ENCODE measurements at regions not wholly inside any gene's neighbourhood (a gene's known extent, or its start where the extent isn't known, plus 50 kb on each side); places are given as distances from the start of the nearest gene placed in this dataset.
"Not testable (repeated sequence)": the region's sequence is repeated elsewhere in the genome, so short reads cannot be mapped to it uniquely, and the experiment has no call there.

DNA sequence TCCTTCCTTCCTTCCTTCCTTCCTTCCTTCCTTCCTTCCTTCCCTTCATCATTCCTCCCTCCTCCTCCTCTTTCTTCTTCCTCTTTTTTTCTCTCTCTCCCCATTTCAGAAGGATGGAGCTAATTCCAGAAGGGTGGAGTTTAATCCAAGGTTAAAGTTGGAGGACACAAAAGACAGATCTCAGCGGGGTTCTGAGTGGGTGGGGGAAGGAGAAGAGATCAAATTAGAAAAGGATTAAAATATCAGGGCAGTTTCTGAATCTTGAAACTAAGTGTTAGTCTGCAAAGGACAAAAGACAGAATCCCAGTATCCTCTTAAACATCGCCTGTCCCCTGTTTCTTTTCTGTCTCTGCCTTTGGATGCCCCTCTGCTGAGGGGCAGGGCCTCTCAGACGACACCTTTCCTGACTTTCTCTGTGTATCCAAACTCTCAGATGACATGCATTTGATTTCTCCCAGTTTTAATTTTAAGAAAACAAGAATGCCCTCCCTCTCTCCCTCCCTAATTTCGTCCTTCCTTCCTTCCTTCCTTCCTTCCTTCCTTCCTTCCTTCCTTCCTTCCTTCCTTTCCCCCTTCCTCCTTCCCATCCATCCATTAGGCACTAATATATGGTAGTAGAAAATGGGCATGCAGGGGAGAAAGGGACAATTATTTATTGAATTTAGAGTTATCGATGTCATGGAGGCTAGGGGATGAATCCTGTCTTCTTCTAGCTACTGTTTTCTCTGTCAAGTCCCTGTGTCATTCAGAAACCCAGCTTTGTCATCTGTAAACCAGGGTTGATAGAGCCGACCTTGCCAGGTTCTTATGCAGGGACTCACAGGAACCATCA is 269.1 kb downstream of the VRK1 start:
- H3K9me3 ChIP-seq (replicated peaks) = no peaks in the 10 kb centered on the region
- H3K4me1 ChIP-seq = no peaks in the 10 kb centered on the region
- DNase-seq = no peak
- H3K27me3 ChIP-seq = no peaks in the 10 kb centered on the region
- H3K27ac ChIP-seq = no peak overlapping the region
- H3K4me3 ChIP-seq = no peak overlapping the region
- H3K36me3 ChIP-seq = no peaks in the 10 kb centered on the region

DNA sequence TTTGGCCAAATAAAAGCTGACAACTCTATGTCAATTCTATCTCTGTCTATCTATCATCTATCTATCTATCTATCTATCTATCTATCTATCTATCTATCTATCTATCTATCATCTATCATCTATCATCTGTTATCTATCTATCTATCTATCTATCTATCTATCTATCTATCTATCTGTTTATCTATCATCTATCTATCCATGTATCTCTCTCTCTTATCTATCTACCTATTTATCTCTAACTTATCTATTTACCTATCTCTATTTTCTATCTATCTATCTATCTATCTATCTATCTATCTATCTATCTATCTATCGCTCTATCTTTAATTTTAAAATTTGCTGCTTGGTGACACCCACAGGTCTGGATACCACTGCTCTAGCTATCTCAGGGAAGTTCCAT is 271.1 kb downstream of the VRK1 start:
- H3K4me1 ChIP-seq, H3K27ac ChIP-seq: not testable (repeated sequence)

DNA sequence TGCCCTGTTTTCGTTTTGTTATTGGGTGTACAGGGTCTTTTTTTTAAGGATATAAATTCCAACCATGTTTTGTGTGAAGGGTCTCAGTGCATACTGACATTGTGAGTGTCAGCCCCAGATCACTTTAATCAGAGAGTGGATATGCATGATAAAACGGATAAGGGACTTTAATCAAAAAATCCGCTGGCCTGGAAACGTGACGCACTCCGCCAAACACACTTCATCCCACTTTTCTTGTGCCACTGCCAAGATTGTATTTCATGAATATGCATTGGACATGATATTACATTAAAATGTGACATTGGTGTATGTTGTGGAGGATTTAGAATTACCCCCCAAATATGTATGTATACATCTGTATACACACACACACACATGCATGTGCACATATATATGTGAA is 273.1 kb downstream of the VRK1 start:
- DNase-seq = no peak
- Histone ChIP-seq H3K4me1 (no peaks in the 10 kb centered on the region), H3K27me3 (no peaks in the 10 kb centered on the region), H3K27ac (no peak overlapping the region), H3K4me3 (no peak overlapping the region), H3K9me3 (replicated peaks) (no peaks in the 10 kb centered on the region), H3K36me3 (no peaks in the 10 kb centered on the region)

More for the DNA sequence above, 271.1 kb downstream of the VRK1 start:
- H3K36me3 ChIP-seq; H3K4me3 ChIP-seq; H3K9me3 ChIP-seq (replicated peaks); H3K27me3 ChIP-seq; DNase-seq: not testable (repeated sequence)

DNA sequence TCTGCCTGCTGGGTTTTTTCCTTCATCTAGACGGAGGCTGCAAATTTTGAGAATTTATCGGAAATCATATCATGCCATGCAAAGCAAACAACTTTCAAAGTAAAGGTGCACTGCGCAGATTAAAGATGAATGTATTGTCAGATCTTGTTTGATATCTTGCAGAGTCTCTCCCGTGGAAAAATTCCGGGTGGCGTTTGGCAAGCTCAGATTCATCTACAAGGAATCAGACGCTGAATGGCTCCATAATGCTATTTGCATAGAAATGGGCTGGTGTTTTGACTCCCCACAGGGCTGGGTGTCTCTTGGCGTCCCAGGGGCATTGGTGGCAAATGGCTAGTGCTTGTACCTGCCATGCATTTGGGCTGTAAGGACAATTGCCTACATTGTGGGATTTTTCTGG is 274.0 kb downstream of the VRK1 start:
- H3K9me3 ChIP-seq (replicated peaks) = no peaks in the 10 kb centered on the region

DNA sequence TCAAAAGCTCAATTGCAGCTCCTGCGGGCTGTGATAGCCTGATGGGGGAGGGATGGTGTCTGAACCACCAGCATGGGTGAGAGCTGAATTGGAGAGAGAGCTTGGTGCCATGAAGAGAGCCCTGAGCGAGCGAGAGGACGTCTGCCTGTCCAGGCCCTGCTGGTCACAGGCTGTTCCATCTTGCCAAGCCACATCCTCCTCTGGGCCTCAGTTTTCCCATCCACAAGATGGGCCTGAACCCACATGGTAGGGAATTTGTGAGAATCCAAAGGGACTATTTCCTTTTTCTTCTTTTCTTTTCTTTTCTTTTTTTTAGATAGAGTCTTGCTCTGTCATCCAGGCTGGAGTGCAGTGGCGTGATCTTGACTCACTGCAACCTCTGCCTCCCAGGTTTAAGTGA is 276.4 kb downstream of the VRK1 start:
- Histone ChIP-seq H3K27me3 (no peaks in the 10 kb centered on the region), H3K36me3 (no peaks in the 10 kb centered on the region), H3K4me1 (0 out of 2 replicates have a peak, but pooled peaks cover 2% of the 10 kb centered on the region), H3K4me3 (no peak overlapping the region), H3K27ac (no peak overlapping the region), H3K9me3 (replicated peaks) (no peaks in the 10 kb centered on the region)
- no peak for DNase-seq

More for the DNA sequence above, 274.0 kb downstream of the VRK1 start:
- no peaks in the 10 kb centered on the region for H3K36me3 ChIP-seq
- no peak for DNase-seq
- H3K4me1 ChIP-seq = no peaks in the 10 kb centered on the region
- H3K4me3 ChIP-seq = no peak overlapping the region
- no peak overlapping the region for H3K27ac ChIP-seq
- H3K27me3 ChIP-seq = no peaks in the 10 kb centered on the region

DNA sequence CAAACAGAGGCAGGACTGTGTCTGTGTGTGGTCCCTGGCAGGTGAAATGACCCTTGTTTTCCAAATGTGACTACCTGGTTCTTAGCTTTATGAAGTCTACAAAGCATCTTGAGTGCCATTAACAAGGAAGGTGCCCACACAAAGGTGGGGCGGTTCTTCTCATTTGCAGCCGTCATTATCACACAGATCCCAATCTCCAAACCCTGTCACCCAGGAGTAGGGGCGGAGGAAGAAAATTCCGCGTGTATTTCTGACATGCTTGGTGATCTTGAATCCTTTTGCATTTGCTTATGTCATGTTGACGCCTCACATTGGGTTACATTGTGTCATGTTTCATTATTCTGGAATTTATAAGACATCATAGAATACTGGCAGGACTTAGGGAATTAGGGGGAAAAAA is 277.3 kb downstream of the VRK1 start:
- DNase-seq = no peak
- Histone ChIP-seq H3K9me3 (replicated peaks) (no peaks in the 10 kb centered on the region), H3K27me3 (no peaks in the 10 kb centered on the region), H3K4me1 (0 out of 2 replicates have a peak, but pooled peaks cover 2% of the 10 kb centered on the region), H3K27ac (no peak overlapping the region), H3K4me3 (no peak overlapping the region), H3K36me3 (no peaks in the 10 kb centered on the region)

DNA sequence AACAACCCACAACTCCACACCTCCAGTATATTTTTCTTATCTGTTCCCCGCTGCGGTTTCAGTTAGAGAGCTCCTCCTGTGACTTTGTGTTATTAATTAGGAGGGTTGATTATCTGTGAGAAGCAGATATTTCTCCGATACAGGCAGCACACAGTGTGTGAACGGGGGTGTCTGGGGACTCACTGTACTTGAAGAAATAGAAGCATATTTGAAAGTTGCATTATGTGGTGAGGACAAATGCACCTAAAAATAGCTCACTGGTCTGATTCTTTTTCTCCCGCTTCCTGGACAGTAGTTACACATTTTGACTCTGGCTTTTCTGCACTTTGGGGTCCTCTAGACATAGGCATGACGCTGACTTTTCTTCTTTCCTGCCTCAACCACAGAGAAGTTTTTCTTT is 277.7 kb downstream of the VRK1 start:
- H3K27me3 ChIP-seq = no peaks in the 10 kb centered on the region
- no peak overlapping the region for H3K27ac ChIP-seq
- 0 out of 2 replicates have a peak, but pooled peaks cover 2% of the 10 kb centered on the region for H3K4me1 ChIP-seq

DNA sequence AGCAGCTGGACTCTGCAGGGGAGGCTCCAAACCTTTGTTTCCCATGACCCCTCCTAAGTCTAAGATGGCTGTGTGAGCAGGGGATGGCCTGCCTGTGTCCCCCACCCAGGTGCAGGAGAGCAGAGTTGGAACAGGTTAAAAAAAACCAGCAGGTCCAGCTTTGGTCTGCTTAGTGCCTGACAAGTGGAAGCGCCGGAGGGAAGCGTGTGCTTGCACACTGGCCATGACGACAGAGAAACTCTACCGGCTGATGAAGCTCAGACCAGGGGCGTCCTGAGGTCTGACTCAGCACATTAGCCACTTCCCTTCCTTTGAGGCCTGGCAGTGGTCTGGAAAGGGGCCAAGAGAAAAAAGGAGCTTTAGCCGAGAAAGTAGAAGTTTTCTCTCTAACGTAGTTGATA is 280.1 kb downstream of the VRK1 start:
- H3K36me3 ChIP-seq = no peaks in the 10 kb centered on the region
- H3K27me3 ChIP-seq = no peaks in the 10 kb centered on the region
- H3K4me1 ChIP-seq = 0 out of 2 replicates have a peak, but pooled peaks cover 2% of the 10 kb centered on the region
- DNase-seq = peak; percentile 57 to 60
- no peak overlapping the region for H3K4me3 ChIP-seq
- no peak overlapping the region for H3K27ac ChIP-seq
- no peaks in the 10 kb centered on the region for H3K9me3 ChIP-seq (replicated peaks)

More for the DNA sequence above, 277.7 kb downstream of the VRK1 start:
- no peaks in the 10 kb centered on the region for H3K9me3 ChIP-seq (replicated peaks)
- no peaks in the 10 kb centered on the region for H3K36me3 ChIP-seq
- DNase-seq = no peak
- no peak overlapping the region for H3K4me3 ChIP-seq

DNA sequence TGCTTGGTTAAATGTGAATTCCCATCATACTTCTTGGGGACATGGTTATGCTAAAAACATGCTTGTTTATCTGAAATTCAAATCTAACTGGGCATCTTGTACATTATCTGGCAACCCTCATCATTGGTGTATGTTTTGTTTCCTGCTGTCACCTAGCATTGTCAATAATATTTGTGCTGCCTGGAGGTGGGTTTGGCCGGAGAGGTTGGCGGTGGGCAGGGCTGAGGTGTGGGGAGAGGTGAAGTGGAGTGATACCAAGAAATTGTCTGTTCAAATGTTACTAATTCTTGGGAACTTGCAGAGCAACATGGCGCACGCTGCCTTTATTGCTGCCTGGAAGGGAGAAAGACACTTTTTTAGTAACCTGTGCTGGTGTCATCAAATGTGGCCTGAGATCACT is 280.5 kb downstream of the VRK1 start:
- Histone ChIP-seq H3K27ac (no peak overlapping the region), H3K36me3 (no peaks in the 10 kb centered on the region), H3K9me3 (replicated peaks) (no peaks in the 10 kb centered on the region), H3K4me3 (no peak overlapping the region), H3K27me3 (no peaks in the 10 kb centered on the region), H3K4me1 (0 out of 2 replicates have a peak, but pooled peaks cover 2% of the 10 kb centered on the region)
- no peak for DNase-seq

DNA sequence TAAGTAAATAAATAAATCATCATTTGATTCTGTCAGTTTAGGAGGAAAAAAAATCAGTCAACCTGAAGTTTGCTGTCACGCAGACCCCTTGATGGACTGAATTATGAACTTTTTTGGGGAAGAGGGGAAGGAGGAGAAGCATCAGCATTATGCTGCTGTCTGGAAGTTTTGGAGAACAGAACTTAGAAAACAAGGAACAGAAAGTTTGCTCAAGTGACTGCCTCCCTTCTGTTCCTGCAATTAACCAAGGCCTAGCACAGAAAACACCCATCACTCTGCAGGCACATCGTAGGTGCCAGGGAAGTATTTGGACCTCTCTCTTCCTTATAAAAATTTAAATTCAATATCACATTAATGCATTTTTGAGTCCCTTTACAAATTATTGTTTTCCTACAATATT is 283.8 kb downstream of the VRK1 start:
- no peak overlapping the region for H3K4me3 ChIP-seq
- no peaks in the 10 kb centered on the region for H3K9me3 ChIP-seq (replicated peaks)
- H3K27me3 ChIP-seq = no peaks in the 10 kb centered on the region
- no peak for DNase-seq
- H3K36me3 ChIP-seq = no peaks in the 10 kb centered on the region
- H3K27ac ChIP-seq = no peak overlapping the region
- 0 out of 2 replicates have a peak, but pooled peaks cover 2% of the 10 kb centered on the region for H3K4me1 ChIP-seq

DNA sequence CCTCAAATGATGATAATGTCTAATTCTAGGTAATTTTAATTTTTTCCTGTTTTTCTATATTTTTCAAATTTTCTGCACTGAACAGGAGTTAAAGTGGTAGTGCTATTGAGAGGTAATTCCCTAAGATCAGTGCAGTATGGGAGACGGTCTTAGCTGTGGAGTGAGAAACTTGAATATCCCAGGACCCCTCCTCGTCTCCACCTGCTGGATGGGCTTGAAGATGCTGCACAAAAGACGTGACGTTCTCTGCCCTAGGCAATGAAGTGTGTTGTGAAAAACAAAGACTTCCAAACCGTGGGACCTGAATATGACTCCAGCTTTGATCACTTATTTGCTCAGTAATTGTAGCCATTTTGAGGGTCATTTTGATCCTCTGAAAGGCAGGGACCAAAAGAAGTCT is 298.1 kb downstream of the VRK1 start:
- no peaks in the 10 kb centered on the region for H3K27me3 ChIP-seq
- H3K27ac ChIP-seq = no peak overlapping the region
- no peaks in the 10 kb centered on the region for H3K4me1 ChIP-seq
- no peaks in the 10 kb centered on the region for H3K9me3 ChIP-seq (replicated peaks)
- no peak for DNase-seq
- H3K4me3 ChIP-seq = no peak overlapping the region
- H3K36me3 ChIP-seq = no peaks in the 10 kb centered on the region

DNA sequence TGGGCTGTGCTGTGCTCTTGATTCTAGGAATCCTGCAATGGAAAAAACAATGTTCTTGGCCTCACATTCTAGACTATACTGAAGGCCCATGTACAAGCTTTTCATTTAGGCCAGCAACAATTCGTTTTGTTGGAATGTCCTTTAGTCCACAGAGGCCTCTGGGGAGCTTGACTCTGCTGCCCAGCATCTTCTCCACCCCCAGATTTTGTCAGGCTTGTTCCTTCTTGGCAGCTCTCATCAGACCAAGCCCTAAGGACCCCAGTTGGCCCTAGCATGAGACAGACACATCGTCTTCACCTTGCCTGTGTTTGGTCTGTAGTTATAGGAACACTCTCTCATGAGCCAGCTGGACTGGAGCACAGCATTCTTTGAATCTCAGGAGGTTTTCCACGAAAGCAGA is 300.1 kb downstream of the VRK1 start:
- DNase-seq = no peak
- Histone ChIP-seq H3K4me1 (no peaks in the 10 kb centered on the region), H3K9me3 (replicated peaks) (no peaks in the 10 kb centered on the region), H3K27ac (no peak overlapping the region), H3K36me3 (no peaks in the 10 kb centered on the region), H3K27me3 (no peaks in the 10 kb centered on the region), H3K4me3 (no peak overlapping the region)

DNA sequence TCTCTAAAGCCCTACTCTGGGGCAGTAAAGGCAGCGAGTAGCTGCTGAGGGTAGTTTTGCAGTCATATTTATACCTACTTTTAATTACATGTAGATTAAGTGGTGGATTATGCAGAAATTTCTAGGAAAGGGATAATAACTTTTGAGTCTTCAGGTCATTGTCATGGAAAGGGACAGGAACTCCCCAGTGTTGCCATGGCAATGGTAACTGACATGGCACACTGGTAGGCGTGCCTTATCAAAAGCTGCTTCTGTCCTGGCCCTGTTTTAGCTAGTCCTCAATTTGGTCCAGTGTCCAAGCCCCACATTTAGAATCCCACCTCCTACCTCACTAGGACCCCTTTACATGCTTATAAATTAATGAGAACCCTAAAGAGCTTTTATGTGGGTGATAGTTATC is 303.1 kb downstream of the VRK1 start:
- Histone ChIP-seq H3K9me3 (replicated peaks) (no peaks in the 10 kb centered on the region), H3K36me3 (no peaks in the 10 kb centered on the region), H3K4me1 (no peaks in the 10 kb centered on the region), H3K27me3 (no peaks in the 10 kb centered on the region), H3K27ac (no peak overlapping the region), H3K4me3 (no peak overlapping the region)
- no peak for DNase-seq

DNA sequence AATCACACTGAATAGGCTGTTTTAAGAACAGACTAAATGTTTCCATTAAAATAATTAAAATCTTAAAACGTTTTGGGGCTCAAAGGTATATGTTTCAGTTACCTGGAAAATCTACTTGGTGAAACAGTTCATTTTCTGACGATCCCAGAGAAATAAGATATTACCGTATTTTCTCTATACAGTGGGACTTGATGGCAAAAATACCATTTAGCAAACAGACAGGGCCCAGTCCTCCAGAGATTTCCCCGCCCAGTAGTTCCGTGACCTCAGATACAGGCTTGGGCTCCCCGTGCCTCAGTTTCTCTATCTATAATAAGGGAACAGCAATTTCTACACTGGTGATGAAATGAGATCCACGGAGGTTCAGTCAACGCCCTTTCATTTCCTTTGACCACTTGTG is 304.4 kb downstream of the VRK1 start:
- no peaks in the 10 kb centered on the region for H3K4me1 ChIP-seq
- H3K27me3 ChIP-seq = no peaks in the 10 kb centered on the region

DNA sequence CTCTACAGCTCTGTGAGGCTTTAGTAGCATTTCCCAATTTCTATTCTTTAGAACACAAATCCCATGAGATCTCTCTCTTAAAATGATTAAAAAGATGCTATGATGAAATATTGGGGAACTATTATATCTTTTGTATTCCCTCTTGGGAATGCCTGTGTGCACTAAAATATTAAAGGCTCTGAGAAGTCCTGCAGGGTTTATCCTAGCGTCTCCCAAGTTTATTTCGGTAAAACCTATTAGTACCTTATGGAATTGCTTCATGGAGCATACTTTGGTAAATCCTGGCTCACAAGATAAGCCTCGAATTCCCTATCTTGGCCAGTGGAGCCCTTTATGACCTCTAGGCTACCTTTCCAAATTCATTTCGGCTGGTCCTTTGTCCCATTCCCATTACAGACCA is 306.8 kb downstream of the VRK1 start:
- Histone ChIP-seq H3K9me3 (replicated peaks) (no peaks in the 10 kb centered on the region), H3K27me3 (no peaks in the 10 kb centered on the region), H3K4me1 (no peaks in the 10 kb centered on the region), H3K4me3 (no peak overlapping the region), H3K36me3 (no peaks in the 10 kb centered on the region), H3K27ac (no peak overlapping the region)
- no peak for DNase-seq

More for the DNA sequence above, 304.4 kb downstream of the VRK1 start:
- DNase-seq = no peak
- Histone ChIP-seq H3K36me3 (no peaks in the 10 kb centered on the region), H3K4me3 (no peak overlapping the region), H3K9me3 (replicated peaks) (no peaks in the 10 kb centered on the region), H3K27ac (no peak overlapping the region)

DNA sequence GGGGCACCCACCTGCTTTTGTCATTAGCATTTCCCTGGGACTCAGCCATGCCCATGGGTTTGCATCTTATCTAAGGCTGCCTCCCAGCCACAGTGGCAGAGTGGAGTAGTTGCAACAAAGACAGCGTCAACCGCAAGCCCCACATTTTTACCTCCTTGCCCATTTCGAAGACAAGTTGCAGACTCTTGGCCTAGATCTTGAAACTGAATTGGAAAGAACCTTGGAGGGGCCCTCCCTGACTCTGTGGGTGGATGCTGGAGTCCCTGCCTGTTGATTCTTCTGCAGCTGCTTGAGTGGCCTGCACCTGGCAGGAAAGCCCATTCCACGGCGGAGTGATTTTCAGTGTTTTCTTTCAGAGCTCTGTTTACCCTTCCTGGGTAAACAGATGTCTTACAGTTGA is 309.0 kb downstream of the VRK1 start:
- no peaks in the 10 kb centered on the region for H3K9me3 ChIP-seq (replicated peaks)

More for the DNA sequence above, 309.0 kb downstream of the VRK1 start:
- Histone ChIP-seq H3K36me3 (no peaks in the 10 kb centered on the region), H3K4me1 (no peaks in the 10 kb centered on the region), H3K4me3 (no peak overlapping the region), H3K27ac (no peak overlapping the region), H3K27me3 (no peaks in the 10 kb centered on the region)
- no peak for DNase-seq
